H9 (cell line): ENCODE measurements at regions not wholly inside any gene's neighbourhood (a gene's known extent, or its start where the extent isn't known, plus 50 kb on each side); places are given as distances from the start of the nearest gene placed in this dataset.

ENCODE experiments used
- DNase-seq: peaks from one replicate; pipeline ENCODE4 v3.0.0-alpha.2; 2017
- H2AFZ ChIP-seq: one replicate; pipeline ENCODE4 v1.6.1; 2013; ENCODE audit warnings: mild to moderate bottlenecking, low read length, control low read depth, moderate library complexity
- H2AK5ac ChIP-seq: 2 replicates; pipeline ENCODE4 v1.6.1; 2013; ENCODE audit warnings: low read length, control low read depth, mixed read lengths; ENCODE audit not compliant: insufficient read length
- H2BK120ac ChIP-seq: one replicate; pipeline ENCODE4 v1.6.1; 2013; ENCODE audit warnings: low read depth, mild to moderate bottlenecking, low read length, control low read depth, inconsistent platforms; ENCODE audit not compliant: poor library complexity, severe bottlenecking
- H2BK12ac ChIP-seq: 2 replicates; pipeline ENCODE4 v1.6.1; 2013; ENCODE audit warnings: low read length, control low read depth, mixed read lengths, low read depth; ENCODE audit not compliant: insufficient read length
- H2BK15ac ChIP-seq: 2 replicates; pipeline ENCODE4 v1.6.1; 2013; ENCODE audit warnings: low read depth, low read length, control low read depth
- H2BK20ac ChIP-seq: one replicate; pipeline ENCODE4 v1.6.1; 2013; ENCODE audit warnings: low read depth, mild to moderate bottlenecking, low read length, control low read depth, inconsistent platforms; ENCODE audit not compliant: poor library complexity, severe bottlenecking
- H2BK5ac ChIP-seq: 2 replicates; pipeline ENCODE4 v1.6.1; 2013; ENCODE audit warnings: low read length, control low read depth, mixed read lengths; ENCODE audit not compliant: insufficient read length
- H3K14ac ChIP-seq: 2 replicates; pipeline ENCODE4 v1.6.1; 2013; ENCODE audit warnings: low read length, control low read depth; ENCODE audit not compliant: insufficient read depth
- H3K18ac ChIP-seq: 2 replicates; pipeline ENCODE4 v1.6.1; 2013; ENCODE audit warnings: low read depth, mild to moderate bottlenecking, mixed read lengths, low read length, control low read depth; ENCODE audit not compliant: insufficient read length
- H3K23ac ChIP-seq: 2 replicates; pipeline ENCODE4 v1.6.1; 2013; ENCODE audit warnings: low read length, control low read depth, mixed read lengths, low read depth; ENCODE audit not compliant: insufficient read length
- H3K23me2 ChIP-seq: 2 replicates; pipeline ENCODE4 v1.6.1; 2013; ENCODE audit warnings: low read depth, mild to moderate bottlenecking, mixed read lengths, low read length, control low read depth; ENCODE audit not compliant: insufficient read length, poor library complexity, severe bottlenecking
- H3K27ac ChIP-seq: 2 replicates; pipeline ENCODE4 v1.5.1; 2013; ENCODE audit warnings: low read length, control low read depth, mixed read lengths, low read depth; ENCODE audit not compliant: insufficient read length
- H3K27me3 ChIP-seq: 2 replicates; pipeline ENCODE4 v1.6.1; 2013; ENCODE audit warnings: low read length, control low read depth, inconsistent platforms; ENCODE audit not compliant: insufficient read depth
- H3K4ac ChIP-seq: 2 replicates; pipeline ENCODE4 v1.6.1; 2013; ENCODE audit warnings: low read depth, mild to moderate bottlenecking, control low read depth, inconsistent platforms, low read length, moderate library complexity
- H3K4me1 ChIP-seq: 2 replicates; pipeline ENCODE4 v1.6.1; 2013; ENCODE audit warnings: low read length, control low read depth, inconsistent platforms; ENCODE audit not compliant: insufficient read depth
- H3K4me2 ChIP-seq: 2 replicates; pipeline ENCODE4 v1.6.1; 2013; ENCODE audit warnings: low read length, control low read depth, mixed read lengths; ENCODE audit not compliant: insufficient read length, insufficient read depth
- H3K56ac ChIP-seq: 2 replicates; pipeline ENCODE4 v1.6.1; 2013; ENCODE audit warnings: low read depth, mild to moderate bottlenecking, mixed read lengths, low read length, control low read depth; ENCODE audit not compliant: insufficient read length
- H3K79me1 ChIP-seq: 2 replicates; pipeline ENCODE4 v1.6.1; 2013; ENCODE audit warnings: low read depth, mild to moderate bottlenecking, moderate library complexity, low read length, control low read depth, inconsistent platforms; ENCODE audit not compliant: insufficient read depth, poor library complexity, severe bottlenecking
- H3K79me2 ChIP-seq: 2 replicates; pipeline ENCODE4 v1.6.1; 2013; ENCODE audit warnings: low read length, control low read depth, inconsistent platforms; ENCODE audit not compliant: insufficient read depth
- H3K9ac ChIP-seq: 2 replicates; pipeline ENCODE4 v1.6.1; 2013; ENCODE audit warnings: low read length, control low read depth, mixed read lengths; ENCODE audit not compliant: insufficient read length; ENCODE audit errors: extremely low read depth
- H3K9me3 ChIP-seq: one replicate; pipeline ENCODE4 v1.6.1; 2013; ENCODE audit warnings: low read depth, low read length, inconsistent platforms; ENCODE audit not compliant: control insufficient read depth
- H3T11ph ChIP-seq: one replicate; pipeline ENCODE4 v1.6.1; 2013; ENCODE audit warnings: mild to moderate bottlenecking, low read length, control low read depth, inconsistent platforms
- H4K20me1 ChIP-seq: one replicate; pipeline ENCODE4 v1.6.1; 2013; ENCODE audit not compliant: control insufficient read depth, insufficient read length, insufficient read depth
- H4K5ac ChIP-seq: 2 replicates; pipeline ENCODE4 v1.6.1; 2013; ENCODE audit warnings: low read depth, mild to moderate bottlenecking, mixed read lengths, low read length, control low read depth; ENCODE audit not compliant: insufficient read length
- H4K8ac ChIP-seq: replicated peaks from 2 replicates; pipeline ENCODE4 v1.6.1; 2013; ENCODE audit warnings: low read length, control low read depth, mixed read lengths, low read depth; ENCODE audit not compliant: insufficient read length
- H4K91ac ChIP-seq: 2 replicates; pipeline ENCODE4 v1.6.1; 2013; ENCODE audit warnings: low read depth, mild to moderate bottlenecking, moderate library complexity, mixed read lengths, low read length, control low read depth; ENCODE audit not compliant: insufficient read length
- H3K27ac Mint-ChIP-seq, 3 experiments: 2 replicates in 2 of 3; 3 replicates in 1 of 3; pipeline ENCODE4 v1.8.0; 2020 to 2021; ENCODE audit warnings: mixed read lengths in 3 of 3, mild to moderate bottlenecking in 1 of 3, moderate library complexity in 1 of 3
- H3K27me3 Mint-ChIP-seq: 2 replicates; pipeline ENCODE4 v1.8.0; 2021; ENCODE audit warnings: low read depth, mild to moderate bottlenecking, moderate library complexity, mixed read lengths
- H3K36me3 Mint-ChIP-seq, 3 experiments: 2 replicates in 2 of 3; 3 replicates in 1 of 3; pipeline ENCODE4 v1.8.0; 2020 to 2021; ENCODE audit warnings: low read depth in 3 of 3, mixed read lengths in 3 of 3; ENCODE audit not compliant: insufficient read depth in 1 of 3
- H3K4me1 Mint-ChIP-seq, 2 experiments: 2 replicates each; pipeline ENCODE4 v1.8.0; 2020; ENCODE audit warnings: mixed read lengths in 2 of 2
- H3K4me3 Mint-ChIP-seq, 2 experiments: 2 replicates in 1 of 2; 3 replicates in 1 of 2; pipeline ENCODE4 v1.8.0; 2020 to 2021; ENCODE audit warnings: mild to moderate bottlenecking in 2 of 2, mixed read lengths in 2 of 2, moderate library complexity in 1 of 2
- H3K9me3 Mint-ChIP-seq, 2 experiments: 2 replicates in 1 of 2; 3 replicates in 1 of 2; pipeline ENCODE4 v1.8.0; 2020; ENCODE audit warnings: mild to moderate bottlenecking in 2 of 2, mixed read lengths in 2 of 2, moderate library complexity in 1 of 2
- WGBS: extraction: QIAGEN DNeasy Blood & Tissue Kit; methylation state at CpG from one replicate; pipeline ENCODE4 v1.1.7; 2013; ENCODE audit warnings: missing lambda C conversion rate, low lambda C conversion rate, mixed read lengths; ENCODE audit not compliant: insufficient read length; ENCODE audit errors: extremely low coverage; 5-methylcytosine and 5-hydroxymethylcytosine counted together
- TF ChIP-seq, protein P1 (sequence below): fragments of 200-600 bp; sonication (generic); conservative IDR thresholded peaks from 3 replicates; pipeline ENCODE4 v1.8.0; 2021; ENCODE audit warnings: antibody characterized with exemption, mild to moderate bottlenecking

DNA sequence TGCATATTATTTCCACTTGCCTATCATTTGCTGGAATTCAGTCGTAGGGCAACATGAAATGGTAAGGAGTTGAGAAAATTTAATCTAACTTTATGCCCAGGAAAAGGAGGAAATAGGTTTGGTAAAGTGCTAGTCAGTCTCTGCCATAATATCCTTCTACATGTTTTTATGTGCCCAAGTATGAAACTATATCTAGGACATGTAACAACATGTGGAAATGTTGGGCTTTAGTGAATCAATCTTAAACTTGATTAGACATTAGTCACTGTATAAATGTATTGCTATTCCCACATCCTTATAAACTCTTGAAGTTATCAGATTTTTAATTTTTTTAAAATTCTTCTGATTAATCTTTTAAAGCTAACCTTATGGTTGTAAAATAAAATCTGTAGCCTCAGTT is 204.7 kb upstream of the ZRANB2 start:
- H3K56ac ChIP-seq, result no peak overlapping the region
- Mint-ChIP-seq H3K27me3 (no peaks in the 10 kb centered on the region), H3K27ac (no peak overlapping the region), H3K36me3 (peaks cover 0 to 5% (median 2%) of the 10 kb centered on the region in 3 experiments; a peak in 2 of 7 replicates), H3K4me3 (no peak overlapping the region), H3K4me1 (no peaks in the 10 kb centered on the region), H3K9me3 (peaks cover 3 to 14% of the 10 kb centered on the region in 2 experiments; a peak in 4 of 5 replicates)
- TF ChIP-seq, protein P1, sequence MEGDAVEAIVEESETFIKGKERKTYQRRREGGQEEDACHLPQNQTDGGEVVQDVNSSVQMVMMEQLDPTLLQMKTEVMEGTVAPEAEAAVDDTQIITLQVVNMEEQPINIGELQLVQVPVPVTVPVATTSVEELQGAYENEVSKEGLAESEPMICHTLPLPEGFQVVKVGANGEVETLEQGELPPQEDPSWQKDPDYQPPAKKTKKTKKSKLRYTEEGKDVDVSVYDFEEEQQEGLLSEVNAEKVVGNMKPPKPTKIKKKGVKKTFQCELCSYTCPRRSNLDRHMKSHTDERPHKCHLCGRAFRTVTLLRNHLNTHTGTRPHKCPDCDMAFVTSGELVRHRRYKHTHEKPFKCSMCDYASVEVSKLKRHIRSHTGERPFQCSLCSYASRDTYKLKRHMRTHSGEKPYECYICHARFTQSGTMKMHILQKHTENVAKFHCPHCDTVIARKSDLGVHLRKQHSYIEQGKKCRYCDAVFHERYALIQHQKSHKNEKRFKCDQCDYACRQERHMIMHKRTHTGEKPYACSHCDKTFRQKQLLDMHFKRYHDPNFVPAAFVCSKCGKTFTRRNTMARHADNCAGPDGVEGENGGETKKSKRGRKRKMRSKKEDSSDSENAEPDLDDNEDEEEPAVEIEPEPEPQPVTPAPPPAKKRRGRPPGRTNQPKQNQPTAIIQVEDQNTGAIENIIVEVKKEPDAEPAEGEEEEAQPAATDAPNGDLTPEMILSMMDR, result no peak
- H2BK5ac ChIP-seq, result no peak overlapping the region
- no peaks in the 10 kb centered on the region for H3K23me2 ChIP-seq
- no peak overlapping the region for H3K4me2 ChIP-seq
- no peak overlapping the region for H2BK20ac ChIP-seq
- H3K23ac ChIP-seq, result no peak overlapping the region
- no peak overlapping the region for H3K9ac ChIP-seq
- H3T11ph ChIP-seq, result no peak overlapping the region
- no peak overlapping the region for H3K14ac ChIP-seq
- no peaks in the 10 kb centered on the region for H3K9me3 ChIP-seq
- no peak overlapping the region for H4K8ac ChIP-seq
- no peak overlapping the region for H2BK15ac ChIP-seq
- H2BK12ac ChIP-seq, result no peak overlapping the region
- no peak overlapping the region for H4K5ac ChIP-seq
- H2BK120ac ChIP-seq, result no peak overlapping the region
- no peak overlapping the region for H3K18ac ChIP-seq
- no peak overlapping the region for H3K4ac ChIP-seq
- H3K27me3 ChIP-seq, result no peaks in the 10 kb centered on the region
- H3K27ac ChIP-seq, result no peak overlapping the region
- no peak overlapping the region for H2AK5ac ChIP-seq
- no CpG with 5 or more reads among the region's 1 CpG for WGBS
- H3K79me2 ChIP-seq, result no peaks in the 10 kb centered on the region
- H4K20me1 ChIP-seq, result no peaks in the 10 kb centered on the region
- no peaks in the 10 kb centered on the region for H3K79me1 ChIP-seq
- H3K4me1 ChIP-seq, result no peaks in the 10 kb centered on the region
- no peak for DNase-seq
- H4K91ac ChIP-seq, result no peak overlapping the region
- no peak overlapping the region for H2AFZ ChIP-seq
